ENCODE measurements at regions not wholly inside any gene's neighbourhood (a gene's known extent, or its start where the extent isn't known, plus 50 kb on each side); places are given as distances from the start of the nearest gene placed in this dataset.
A peak's percentile ranks its signal among the peaks of the same experiment; 100 is the strongest.

DNA sequence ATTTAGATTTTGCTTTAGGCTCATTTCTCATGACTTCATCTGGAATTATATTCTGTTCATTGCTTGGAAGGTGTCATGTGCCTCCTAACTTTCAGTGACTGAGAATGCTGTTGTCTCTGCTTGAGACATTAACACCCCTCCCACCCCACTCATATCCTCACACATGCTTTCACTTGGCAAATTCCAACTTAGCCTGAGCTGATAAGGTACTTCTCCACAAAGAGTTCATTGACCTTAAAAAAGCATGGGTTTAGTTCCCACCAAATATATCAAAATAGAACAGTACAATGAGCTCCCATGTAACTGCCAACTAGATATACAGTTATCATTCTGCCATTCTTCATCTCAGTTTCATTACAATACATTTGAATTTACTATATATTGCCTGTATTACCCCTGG is 576.5 kb upstream of the ADGRL2 start:
- Histone ChIP-seq H3K4me3 (no peak overlapping the region), H3K27ac (no peak overlapping the region), H3K36me3 (no peaks in the 10 kb centered on the region), H3K9me3 (no peaks in the 10 kb centered on the region), H3K27me3 (no peaks in the 10 kb centered on the region), H3K4me1 (no peaks in the 10 kb centered on the region)
- intact Hi-C loops (cut with DNase I) = no loop called here
- DNase-seq (no peak), ATAC-seq (no peak)
- TF ChIP-seq, protein P1, sequence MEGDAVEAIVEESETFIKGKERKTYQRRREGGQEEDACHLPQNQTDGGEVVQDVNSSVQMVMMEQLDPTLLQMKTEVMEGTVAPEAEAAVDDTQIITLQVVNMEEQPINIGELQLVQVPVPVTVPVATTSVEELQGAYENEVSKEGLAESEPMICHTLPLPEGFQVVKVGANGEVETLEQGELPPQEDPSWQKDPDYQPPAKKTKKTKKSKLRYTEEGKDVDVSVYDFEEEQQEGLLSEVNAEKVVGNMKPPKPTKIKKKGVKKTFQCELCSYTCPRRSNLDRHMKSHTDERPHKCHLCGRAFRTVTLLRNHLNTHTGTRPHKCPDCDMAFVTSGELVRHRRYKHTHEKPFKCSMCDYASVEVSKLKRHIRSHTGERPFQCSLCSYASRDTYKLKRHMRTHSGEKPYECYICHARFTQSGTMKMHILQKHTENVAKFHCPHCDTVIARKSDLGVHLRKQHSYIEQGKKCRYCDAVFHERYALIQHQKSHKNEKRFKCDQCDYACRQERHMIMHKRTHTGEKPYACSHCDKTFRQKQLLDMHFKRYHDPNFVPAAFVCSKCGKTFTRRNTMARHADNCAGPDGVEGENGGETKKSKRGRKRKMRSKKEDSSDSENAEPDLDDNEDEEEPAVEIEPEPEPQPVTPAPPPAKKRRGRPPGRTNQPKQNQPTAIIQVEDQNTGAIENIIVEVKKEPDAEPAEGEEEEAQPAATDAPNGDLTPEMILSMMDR (IDR thresholded peaks at IDR 0.05) = no peak

DNA sequence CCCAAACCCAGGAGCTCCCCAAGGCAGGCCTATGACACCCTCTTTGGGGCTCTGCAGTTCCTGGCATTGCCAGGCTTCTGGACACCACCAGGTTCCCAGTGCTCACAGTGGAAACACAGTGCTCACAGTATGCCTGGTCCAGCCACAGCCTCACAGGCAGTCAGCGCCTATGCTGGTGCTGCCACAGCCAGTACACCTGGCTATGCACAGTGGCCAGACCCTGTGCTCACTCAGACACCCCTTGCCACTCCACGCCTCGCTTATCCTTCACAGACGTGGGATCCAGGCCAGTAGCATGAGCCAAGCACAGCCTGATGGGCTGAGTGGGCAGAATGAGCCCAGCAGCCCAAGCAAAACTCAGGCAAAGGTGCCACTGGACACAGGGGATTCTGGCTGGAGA is 579.2 kb upstream of the ADGRL2 start:
- TF ChIP-seq, protein P1 (IDR thresholded peaks at IDR 0.05) = no peak
- H3K36me3 ChIP-seq = no peaks in the 10 kb centered on the region
- H3K27me3 ChIP-seq = no peaks in the 10 kb centered on the region
- H3K9me3 ChIP-seq = no peaks in the 10 kb centered on the region
- no peak overlapping the region for H3K4me3 ChIP-seq
- intact Hi-C loops (cut with DNase I) = no loop called here
- no peaks in the 10 kb centered on the region for H3K4me1 ChIP-seq
- no peak overlapping the region for H3K27ac ChIP-seq
- ATAC-seq = peak; percentile 32
- no peak for DNase-seq

DNA sequence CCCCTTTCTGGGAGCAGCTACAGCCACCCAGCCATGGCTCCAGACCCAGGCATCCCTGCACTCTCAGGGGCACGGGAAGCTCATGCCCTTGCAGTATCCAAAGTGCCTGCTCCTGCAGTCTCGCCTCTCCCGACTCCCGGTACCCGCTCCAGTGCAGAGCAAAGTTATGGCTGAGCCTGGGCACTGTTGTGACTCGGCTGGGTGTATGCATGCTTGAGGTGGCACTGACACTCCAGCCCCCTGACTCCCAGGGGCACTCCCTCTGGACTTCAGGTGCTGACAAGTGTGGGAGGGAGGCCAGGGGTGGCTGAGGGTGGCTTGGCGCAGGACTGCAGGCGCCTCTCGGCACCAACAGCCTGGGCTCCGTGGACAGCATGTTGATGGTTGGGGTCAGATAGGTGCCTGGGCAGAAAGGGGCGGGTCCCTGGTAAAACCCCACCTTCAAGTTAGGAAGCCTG is 580.1 kb upstream of the ADGRL2 start:
- Histone ChIP-seq H3K4me1 (no peaks in the 10 kb centered on the region), H3K36me3 (no peaks in the 10 kb centered on the region), H3K4me3 (no peak overlapping the region), H3K27me3 (no peaks in the 10 kb centered on the region), H3K27ac (no peak overlapping the region), H3K9me3 (no peaks in the 10 kb centered on the region)
- TF ChIP-seq, protein P1 (IDR thresholded peaks at IDR 0.05) = no peak
- DNase-seq (no peak), ATAC-seq (peak; percentile 37)
- intact Hi-C loops (cut with DNase I) = no loop called here

DNA sequence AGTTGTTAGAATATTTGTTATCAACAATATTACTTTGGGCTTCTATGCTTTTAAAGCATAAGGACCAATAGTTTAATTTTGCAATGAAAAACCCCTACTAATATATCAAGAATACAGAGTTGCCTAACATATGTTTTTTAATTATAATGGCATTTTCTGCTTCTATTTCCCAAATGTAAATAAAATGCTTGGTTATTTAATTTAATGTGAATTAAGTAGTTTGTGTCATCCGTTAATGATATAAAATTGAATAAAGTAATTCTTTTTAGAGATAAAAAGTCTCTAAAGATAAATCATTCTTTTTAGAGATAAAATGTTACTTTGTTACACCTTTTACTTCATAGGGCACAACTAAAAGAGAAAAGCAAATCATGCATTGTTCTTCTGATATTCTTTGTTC is 583.7 kb upstream of the ADGRL2 start:
- no peak overlapping the region for H3K27ac ChIP-seq
- no peaks in the 10 kb centered on the region for H3K27me3 ChIP-seq
- H3K4me1 ChIP-seq = no peaks in the 10 kb centered on the region
- ATAC-seq (no peak), DNase-seq (no peak)
- no peaks in the 10 kb centered on the region for H3K9me3 ChIP-seq
- intact Hi-C loops (cut with DNase I) = no loop called here
- TF ChIP-seq, protein P1 (IDR thresholded peaks at IDR 0.05) = no peak
- no peak overlapping the region for H3K4me3 ChIP-seq
- H3K36me3 ChIP-seq = no peaks in the 10 kb centered on the region

DNA sequence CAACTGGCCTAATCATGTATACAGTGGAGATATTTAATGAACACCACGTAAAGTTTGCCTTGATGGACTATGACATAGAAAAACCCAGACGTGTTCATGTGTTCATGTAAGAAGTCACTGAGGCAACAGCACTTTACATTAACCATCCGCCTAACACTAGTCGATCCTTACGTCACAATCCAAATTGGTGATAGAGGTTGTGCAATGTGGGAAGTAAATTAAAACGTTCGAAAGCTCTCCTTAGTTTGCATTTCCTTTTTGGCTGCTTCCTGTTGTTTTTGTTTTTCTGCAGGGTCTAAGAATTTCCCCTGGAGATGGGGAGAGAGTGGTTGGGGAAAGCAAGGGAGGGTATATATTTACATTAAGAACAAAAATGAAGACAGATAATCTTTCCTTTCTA is 587.5 kb upstream of the ADGRL2 start:
- no peaks in the 10 kb centered on the region for H3K27me3 ChIP-seq
- H3K36me3 ChIP-seq = no peaks in the 10 kb centered on the region
- no peak overlapping the region for H3K4me3 ChIP-seq
- TF ChIP-seq, protein P1 (IDR thresholded peaks at IDR 0.05) = no peak
- intact Hi-C loops (cut with DNase I) = no loop called here
- no peak overlapping the region for H3K27ac ChIP-seq
- DNase-seq = no peak
- no peaks in the 10 kb centered on the region for H3K9me3 ChIP-seq
- no peaks in the 10 kb centered on the region for H3K4me1 ChIP-seq
- ATAC-seq = no peak

DNA sequence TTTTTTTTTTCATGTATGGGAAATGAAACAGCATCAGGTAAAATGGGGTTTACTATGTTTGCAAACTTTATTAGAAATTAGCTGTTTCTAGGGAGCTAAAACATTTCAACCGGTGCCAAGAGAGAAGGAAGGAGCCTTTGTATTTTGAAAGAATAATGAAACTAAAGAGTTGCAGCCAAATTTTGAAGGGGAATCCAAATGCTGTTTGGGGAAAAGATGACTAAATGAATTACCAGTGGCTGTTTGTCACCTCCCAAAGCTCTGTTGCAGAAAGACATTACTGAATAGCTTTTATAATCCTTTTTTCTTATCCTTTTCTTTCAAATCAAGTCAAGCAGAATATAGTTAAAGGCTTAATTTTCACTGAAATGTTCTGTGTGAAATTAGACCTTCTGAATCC is 591.3 kb upstream of the ADGRL2 start:
- Histone ChIP-seq H3K27me3 (no peaks in the 10 kb centered on the region), H3K4me1 (no peaks in the 10 kb centered on the region), H3K27ac (no peak overlapping the region), H3K9me3 (no peaks in the 10 kb centered on the region), H3K36me3 (no peaks in the 10 kb centered on the region), H3K4me3 (no peak overlapping the region)
- intact Hi-C loops (cut with DNase I) = no loop called here
- ATAC-seq (no peak), DNase-seq (no peak)
- TF ChIP-seq, protein P1 (IDR thresholded peaks at IDR 0.05) = no peak
